Activated CD4-positive, alpha-beta memory T cell treated with anti-CD3 and anti-CD28 coated beads for 36 hours (primary cell): ENCODE measurements at regions not wholly inside any gene's neighbourhood (a gene's known extent, or its start where the extent isn't known, plus 50 kb on each side); places are given as distances from the start of the nearest gene placed in this dataset.

Source experiments
- CTCF ChIA-PET: fragments of 350-600 bp; sonication (Branson Sonifier 250); formaldehyde crosslinking; loops from one replicate; lab custom pipeline; 2021; ENCODE audit warnings: antibody characterized with exemption, inconsistent platforms; lab: Charles Lee
- POLR2A ChIA-PET: fragments of 350-600 bp; sonication (Branson Sonifier 250); formaldehyde crosslinking; loops from one replicate; lab custom pipeline; 2021; ENCODE audit warnings: antibody characterized with exemption; lab: Charles Lee
- DNase-seq: peaks from one replicate; pipeline ENCODE4 v3.0.0-alpha.2; 2020
- H3K27ac Mint-ChIP-seq: one replicate; pipeline ENCODE4 v1.8.0; 2021; ENCODE audit warnings: mixed read lengths
- H3K27me3 Mint-ChIP-seq: one replicate; pipeline ENCODE4 v1.8.0; 2021; ENCODE audit warnings: mixed read lengths
- H3K36me3 Mint-ChIP-seq: one replicate; pipeline ENCODE4 v1.8.0; 2021; ENCODE audit warnings: mixed read lengths
- H3K4me1 Mint-ChIP-seq: one replicate; pipeline ENCODE4 v1.8.0; 2021; ENCODE audit warnings: low read depth, mixed read lengths
- H3K4me3 Mint-ChIP-seq: one replicate; pipeline ENCODE4 v1.8.0; 2021; ENCODE audit warnings: mild to moderate bottlenecking, mixed read lengths
- H3K9me3 Mint-ChIP-seq: one replicate; pipeline ENCODE4 v1.8.0; 2021; ENCODE audit warnings: mixed read lengths
- intact Hi-C: fragments of 100-400 bp; cut with micrococcal nuclease; formaldehyde crosslinking; loops from one replicate; pipeline ENCODE4 v1.15.1; 2023

DNA sequence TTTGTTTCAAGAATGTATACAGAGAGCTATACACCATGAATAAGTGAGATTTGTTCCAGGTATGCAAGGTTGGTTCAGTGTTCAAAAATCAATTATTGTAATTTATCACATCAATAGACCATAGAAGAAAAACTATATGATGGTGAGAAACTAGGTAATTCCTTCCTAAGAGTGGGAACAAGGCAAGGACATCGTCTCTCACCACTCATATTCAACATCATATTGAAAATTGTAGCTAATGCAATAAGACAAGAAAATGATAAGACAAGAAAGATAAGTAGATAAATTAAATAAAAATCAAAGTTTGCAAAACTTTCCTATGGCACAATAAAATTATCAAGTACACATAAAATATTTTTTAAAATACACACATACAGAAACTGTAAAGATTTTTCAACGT is 385.3 kb upstream of the COBL start:
- POLR2A ChIA-PET: no interaction called here
- CTCF ChIA-PET: no interaction called here
- DNase-seq: no peak
- Mint-ChIP-seq H3K9me3 (peaks cover 21% of the 10 kb centered on the region), H3K36me3 (no peaks in the 10 kb centered on the region), H3K27ac (no peak overlapping the region), H3K27me3 (no peaks in the 10 kb centered on the region), H3K4me3 (no peak overlapping the region), H3K4me1 (no peaks in the 10 kb centered on the region)
- intact Hi-C loops: no loop called here

DNA sequence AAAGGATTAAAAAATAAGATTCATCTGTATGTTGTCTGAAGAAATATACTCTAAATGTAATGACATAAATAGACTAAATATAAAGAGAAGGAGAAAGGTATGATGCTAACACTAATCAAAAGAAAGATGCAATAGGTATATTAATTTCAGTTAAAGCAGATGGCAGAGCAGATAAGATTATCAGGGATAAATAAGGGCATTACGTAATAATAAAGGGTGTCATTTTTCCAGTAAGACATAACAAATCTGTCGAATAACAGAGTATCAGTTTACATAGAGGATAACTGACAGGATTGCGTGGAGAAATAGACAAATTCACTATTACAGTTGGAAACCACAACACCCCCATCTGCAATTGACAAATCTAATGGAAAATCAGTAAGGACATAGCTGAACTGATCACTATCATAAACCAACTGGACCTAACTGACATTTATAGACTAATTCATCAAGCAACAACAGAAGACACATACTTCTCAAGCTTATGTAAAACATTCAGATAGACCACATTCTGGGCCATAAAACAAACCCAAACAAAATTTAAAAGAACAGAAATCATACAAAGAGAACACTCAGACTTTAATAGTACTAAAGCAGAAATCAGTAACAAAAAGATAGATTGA is 384.1 kb upstream of the COBL start:
- Mint-ChIP-seq H3K27ac (no peak overlapping the region), H3K9me3 (peaks cover 22% of the 10 kb centered on the region), H3K27me3 (no peaks in the 10 kb centered on the region), H3K36me3 (no peaks in the 10 kb centered on the region), H3K4me3 (no peak overlapping the region), H3K4me1 (no peaks in the 10 kb centered on the region)
- intact Hi-C loops: no loop called here
- ChIA-PET CTCF (no interaction called here), POLR2A (no interaction called here)
- no peak for DNase-seq

DNA sequence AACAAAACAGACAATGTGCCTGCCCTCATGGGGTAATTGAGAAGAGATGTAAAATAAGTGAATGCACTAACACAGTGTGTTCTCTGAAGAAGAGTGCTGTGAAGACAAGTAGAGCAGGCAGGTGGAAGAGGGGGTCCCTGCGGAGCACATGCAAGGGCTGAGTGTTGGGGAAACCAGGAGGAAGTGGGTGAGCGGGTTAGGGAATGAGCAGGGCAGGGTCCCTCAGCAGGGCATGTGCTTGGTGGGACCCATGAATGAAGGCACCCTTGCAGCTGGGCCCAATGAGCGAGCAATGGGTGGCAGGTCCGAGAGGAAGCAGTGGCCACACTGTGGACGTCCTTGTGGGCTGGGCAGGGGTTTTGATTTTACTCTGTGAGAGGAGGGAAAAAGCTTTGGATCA is 376.6 kb upstream of the COBL start:
- Mint-ChIP-seq H3K4me3 (no peak overlapping the region), H3K9me3 (peaks cover 22% of the 10 kb centered on the region), H3K27ac (no peak overlapping the region), H3K36me3 (no peaks in the 10 kb centered on the region), H3K27me3 (no peaks in the 10 kb centered on the region), H3K4me1 (no peaks in the 10 kb centered on the region)
- ChIA-PET CTCF (no interaction called here), POLR2A (no interaction called here)
- no peak for DNase-seq
- intact Hi-C loops: no loop called here

DNA sequence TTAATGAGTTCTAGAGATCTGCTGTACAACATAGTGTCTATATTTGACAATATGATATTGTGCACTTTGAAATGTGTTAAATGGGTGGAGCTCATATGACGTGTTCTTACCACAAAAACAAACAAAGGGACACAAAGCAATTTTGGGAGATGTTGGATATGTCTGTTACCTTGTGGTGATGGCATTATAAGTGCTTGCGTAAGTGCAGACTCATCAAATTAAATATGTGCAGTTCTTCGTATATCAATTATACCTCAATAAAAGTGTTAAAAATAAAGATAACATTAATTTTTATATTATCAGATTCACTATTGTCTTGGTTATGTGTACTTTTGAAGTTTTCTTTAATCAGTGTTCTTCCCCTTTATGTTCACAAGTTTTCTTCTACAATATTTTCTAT is 372.9 kb upstream of the COBL start:
- H3K27me3 Mint-ChIP-seq: no peaks in the 10 kb centered on the region
- no peak overlapping the region for H3K4me3 Mint-ChIP-seq
- intact Hi-C loops: no loop called here
- H3K27ac Mint-ChIP-seq: no peak overlapping the region
- DNase-seq: no peak
- H3K4me1 Mint-ChIP-seq: no peaks in the 10 kb centered on the region
- H3K9me3 Mint-ChIP-seq: peaks cover 24% of the 10 kb centered on the region
- POLR2A ChIA-PET: no interaction called here
- CTCF ChIA-PET: no interaction called here
- no peaks in the 10 kb centered on the region for H3K36me3 Mint-ChIP-seq

DNA sequence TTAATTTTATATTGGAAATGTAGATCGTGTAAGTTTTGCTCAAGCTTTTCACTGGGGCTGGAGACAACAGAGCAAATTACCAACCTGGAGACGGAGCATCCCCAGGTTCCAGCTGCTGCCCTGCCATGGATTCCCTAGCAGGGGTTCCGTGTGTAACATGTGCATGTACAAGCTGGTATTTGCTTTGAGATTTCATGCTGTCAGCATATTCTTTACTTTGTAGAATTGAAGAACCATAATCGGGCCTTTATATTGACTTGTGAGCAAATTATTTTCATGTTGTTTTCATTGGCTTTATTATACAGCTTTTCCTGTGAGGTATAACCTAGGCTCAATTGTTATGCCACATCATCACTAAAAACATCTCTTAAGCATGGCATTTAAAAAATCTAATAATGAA is 369.2 kb upstream of the COBL start:
- no peaks in the 10 kb centered on the region for H3K27me3 Mint-ChIP-seq
- no peaks in the 10 kb centered on the region for H3K36me3 Mint-ChIP-seq
- intact Hi-C loops: no loop called here
- H3K9me3 Mint-ChIP-seq: peaks cover 17% of the 10 kb centered on the region
- H3K27ac Mint-ChIP-seq: no peak overlapping the region
- H3K4me1 Mint-ChIP-seq: no peaks in the 10 kb centered on the region
- no peak for DNase-seq
- CTCF ChIA-PET: no interaction called here
- no peak overlapping the region for H3K4me3 Mint-ChIP-seq
- POLR2A ChIA-PET: no interaction called here

DNA sequence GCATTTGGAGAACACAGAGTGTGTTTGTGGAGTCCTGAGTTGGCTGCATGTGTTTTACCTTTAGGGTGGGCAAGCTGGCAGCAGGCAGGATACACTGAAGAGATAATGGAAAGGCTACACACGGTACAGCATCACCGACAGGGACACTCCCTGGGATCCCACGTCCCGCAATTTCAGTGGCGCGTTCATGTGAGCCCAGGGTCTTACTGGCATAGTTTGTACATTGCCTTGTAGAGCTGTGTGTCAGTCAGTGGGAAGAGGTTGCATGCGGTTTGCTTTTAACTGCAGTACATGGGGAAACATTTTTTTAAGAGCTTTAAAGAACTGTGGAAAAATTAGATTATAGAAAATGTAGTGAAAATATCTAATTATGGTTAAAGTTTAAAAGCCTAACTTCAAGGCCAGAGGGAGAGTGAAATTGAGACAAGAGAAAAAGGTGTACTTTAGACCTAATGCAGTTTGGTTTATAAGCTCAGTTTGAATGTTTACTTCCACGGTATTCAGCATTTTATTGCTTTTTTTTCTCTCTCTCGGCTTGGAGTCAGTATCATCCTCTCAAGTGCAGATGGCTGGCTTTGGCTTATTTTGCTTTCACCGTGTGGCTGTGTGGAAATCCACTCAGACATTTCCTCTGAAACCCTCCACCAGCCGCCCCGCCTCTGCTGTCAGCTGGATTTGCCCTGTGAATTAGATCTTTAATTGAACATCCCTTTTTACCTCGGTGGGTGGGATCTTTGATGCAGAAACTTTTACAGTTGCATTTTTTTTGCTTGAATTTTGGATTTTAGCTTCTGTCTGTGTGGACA is 364.2 kb upstream of the COBL start:
- POLR2A ChIA-PET: no interaction called here
- no peak overlapping the region for H3K27ac Mint-ChIP-seq
- no peak overlapping the region for H3K4me3 Mint-ChIP-seq

DNA sequence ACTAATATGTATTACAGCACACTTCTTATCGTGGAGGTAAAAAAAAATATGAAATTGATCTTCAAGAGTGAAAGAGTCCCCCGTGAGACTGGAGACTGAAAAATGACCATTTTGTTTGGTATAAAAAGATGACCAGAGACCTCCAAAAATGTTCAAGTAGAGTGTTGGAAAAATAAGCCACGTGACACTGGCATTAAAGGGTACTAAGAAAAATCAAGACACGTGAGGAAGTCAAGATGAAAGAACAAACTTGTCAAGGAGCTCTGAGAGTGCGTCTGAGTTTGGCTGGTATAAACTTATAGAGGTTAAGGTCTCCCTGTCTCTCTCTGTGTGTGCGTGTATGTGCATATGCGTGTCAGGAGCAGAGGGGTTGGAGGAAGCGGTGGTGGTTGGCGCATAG is 362.7 kb upstream of the COBL start:
- no peaks in the 10 kb centered on the region for H3K36me3 Mint-ChIP-seq
- ChIA-PET CTCF (no interaction called here), POLR2A (no interaction called here)
- DNase-seq: no peak
- H3K4me3 Mint-ChIP-seq: no peak overlapping the region
- peaks cover 26% of the 10 kb centered on the region for H3K9me3 Mint-ChIP-seq
- H3K27me3 Mint-ChIP-seq: no peaks in the 10 kb centered on the region
- intact Hi-C loops: no loop called here
- H3K27ac Mint-ChIP-seq: no peak overlapping the region
- no peaks in the 10 kb centered on the region for H3K4me1 Mint-ChIP-seq

More for the DNA sequence above, 364.2 kb upstream of the COBL start:
- peaks cover 21% of the 10 kb centered on the region for H3K9me3 Mint-ChIP-seq
- no peaks in the 10 kb centered on the region for H3K4me1 Mint-ChIP-seq
- intact Hi-C loops: no loop called here
- H3K27me3 Mint-ChIP-seq: no peaks in the 10 kb centered on the region
- CTCF ChIA-PET: no interaction called here
- no peak for DNase-seq
- H3K36me3 Mint-ChIP-seq: no peaks in the 10 kb centered on the region

DNA sequence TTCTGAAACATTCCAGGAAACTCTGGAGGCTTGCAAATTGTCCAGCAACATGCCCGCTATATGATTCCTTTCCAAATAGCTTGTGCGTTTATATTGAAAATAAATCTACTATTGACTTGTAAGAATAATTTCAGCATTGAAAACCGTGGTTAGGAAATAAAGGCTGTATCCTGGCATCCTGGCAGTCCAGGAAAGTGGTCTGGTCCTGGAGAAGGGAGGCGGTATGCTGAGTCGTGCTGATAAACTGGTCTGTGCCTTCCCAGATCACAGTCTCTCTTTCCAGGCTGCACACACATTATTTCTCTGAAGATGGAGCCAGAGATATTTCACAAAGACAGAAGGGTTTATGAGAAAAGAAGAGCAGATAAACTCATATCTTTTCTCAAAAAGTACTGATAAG is 350.1 kb upstream of the COBL start:
- Mint-ChIP-seq H3K4me3 (no peak overlapping the region), H3K36me3 (no peaks in the 10 kb centered on the region), H3K27ac (no peak overlapping the region), H3K4me1 (no peaks in the 10 kb centered on the region), H3K27me3 (no peaks in the 10 kb centered on the region), H3K9me3 (peaks cover 3% of the 10 kb centered on the region)
- DNase-seq: no peak
- intact Hi-C loops: no loop called here
- POLR2A ChIA-PET: no interaction called here
- CTCF ChIA-PET: no interaction called here

DNA sequence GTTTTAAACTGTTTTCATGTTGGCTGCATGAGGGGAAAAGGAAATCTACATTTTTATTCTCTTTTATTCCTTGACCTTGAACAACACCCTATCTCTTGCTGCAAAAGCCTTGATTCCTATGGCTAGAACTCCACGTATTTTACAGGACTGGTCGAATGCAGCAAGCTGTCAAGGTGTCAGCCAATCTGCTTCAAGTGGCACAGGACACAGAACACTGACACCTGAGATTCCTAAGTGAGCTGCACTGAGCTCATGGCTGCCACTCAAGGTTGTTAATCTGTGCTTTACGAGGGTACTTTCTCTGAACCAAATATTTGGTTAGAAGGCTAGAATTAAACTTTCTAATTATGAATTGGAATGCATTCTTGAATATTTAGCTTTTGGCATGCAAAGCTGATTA is 349.7 kb upstream of the COBL start:
- ChIA-PET POLR2A (no interaction called here), CTCF (no interaction called here)
- intact Hi-C loops: no loop called here
- DNase-seq: no peak
- H3K27ac Mint-ChIP-seq: no peak overlapping the region
- peaks cover 3% of the 10 kb centered on the region for H3K9me3 Mint-ChIP-seq
- no peaks in the 10 kb centered on the region for H3K27me3 Mint-ChIP-seq
- no peak overlapping the region for H3K4me3 Mint-ChIP-seq
- no peaks in the 10 kb centered on the region for H3K36me3 Mint-ChIP-seq
- H3K4me1 Mint-ChIP-seq: no peaks in the 10 kb centered on the region

DNA sequence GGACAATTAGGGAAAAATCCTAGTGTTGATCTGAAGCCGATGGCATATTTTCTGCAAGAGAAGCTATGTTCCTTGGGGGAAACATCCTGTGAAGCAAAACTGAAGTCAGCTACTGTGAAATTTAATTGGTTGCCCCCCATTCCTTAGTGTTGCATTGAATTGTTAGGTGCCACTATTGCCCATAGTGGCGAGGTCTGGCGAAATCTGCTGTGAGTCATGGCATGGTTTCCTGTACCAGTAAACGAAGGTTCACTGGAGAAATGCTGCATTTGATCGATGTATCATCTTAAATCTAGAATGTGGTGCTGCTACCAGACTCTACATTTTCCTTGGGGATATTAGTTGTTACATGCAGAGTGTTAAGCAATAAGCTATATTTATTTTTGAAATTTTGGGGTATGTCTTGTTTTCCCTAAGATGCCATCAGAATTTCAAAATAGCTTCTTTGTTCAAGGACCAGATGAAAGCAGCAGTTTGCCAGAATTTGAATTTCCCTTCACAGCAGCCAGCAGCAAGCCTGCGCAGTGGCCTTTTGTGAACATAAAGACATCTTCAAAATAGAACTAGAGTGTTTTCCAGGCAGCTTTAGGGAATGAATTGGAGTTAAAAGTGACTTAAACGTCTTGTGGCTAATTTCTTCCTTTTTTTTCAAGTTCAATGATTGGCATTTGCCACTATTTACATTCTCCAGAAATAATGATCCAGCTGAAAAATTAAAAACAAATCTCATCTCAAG is 348.6 kb upstream of the COBL start:
- DNase-seq: no peak
- Mint-ChIP-seq H3K36me3 (no peaks in the 10 kb centered on the region), H3K27me3 (no peaks in the 10 kb centered on the region), H3K4me1 (no peaks in the 10 kb centered on the region), H3K4me3 (no peak overlapping the region), H3K27ac (no peak overlapping the region), H3K9me3 (peaks cover 3% of the 10 kb centered on the region)
- CTCF ChIA-PET: no interaction called here
- intact Hi-C loops: no loop called here
- POLR2A ChIA-PET: no interaction called here

DNA sequence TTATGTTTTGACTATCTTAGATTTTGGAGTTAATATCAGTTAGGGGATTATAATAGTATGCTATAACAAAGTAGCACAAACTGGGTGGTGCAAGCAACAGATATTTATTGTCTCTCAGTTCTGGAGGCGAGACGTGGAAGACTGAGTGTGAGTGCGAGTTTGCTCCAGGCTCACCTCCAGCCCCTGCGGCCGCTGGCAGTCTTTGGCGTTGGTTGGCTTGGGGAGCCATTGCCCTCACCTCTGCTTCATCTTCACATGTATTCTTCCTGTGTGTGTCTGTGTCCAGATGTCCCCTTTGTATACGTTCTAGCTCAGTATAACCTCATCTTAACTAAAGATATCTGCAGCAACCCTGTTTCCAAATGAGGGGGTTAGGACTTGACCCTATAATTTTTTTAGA is 343.9 kb upstream of the COBL start:
- Mint-ChIP-seq H3K27ac (no peak overlapping the region), H3K27me3 (no peaks in the 10 kb centered on the region), H3K9me3 (peaks cover 3% of the 10 kb centered on the region), H3K36me3 (no peaks in the 10 kb centered on the region), H3K4me1 (no peaks in the 10 kb centered on the region), H3K4me3 (no peak overlapping the region)
- intact Hi-C loops: no loop called here
- POLR2A ChIA-PET: no interaction called here
- no peak for DNase-seq
- CTCF ChIA-PET: no interaction called here

DNA sequence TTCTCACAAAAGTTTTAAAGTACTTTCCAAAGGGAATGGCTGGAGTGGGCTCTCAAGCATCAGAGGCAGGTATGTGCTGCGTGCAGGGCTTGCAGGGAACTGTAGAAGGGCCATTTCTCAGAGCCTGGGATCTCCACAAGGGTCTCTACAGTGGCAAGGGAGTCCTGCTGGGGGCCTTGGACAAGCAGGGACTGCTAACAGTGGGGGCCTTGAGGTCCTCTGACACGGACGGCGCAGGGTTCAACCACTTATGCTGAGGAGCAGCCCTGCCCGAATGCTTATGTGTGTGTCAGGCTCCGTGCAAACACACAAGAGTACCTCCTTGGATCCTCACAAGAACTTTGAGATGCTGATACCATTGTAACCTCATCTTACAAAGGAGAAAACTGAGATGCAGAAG is 342.1 kb upstream of the COBL start:
- Mint-ChIP-seq H3K9me3 (no peaks in the 10 kb centered on the region), H3K4me3 (no peak overlapping the region), H3K27me3 (no peaks in the 10 kb centered on the region), H3K36me3 (no peaks in the 10 kb centered on the region), H3K4me1 (no peaks in the 10 kb centered on the region), H3K27ac (no peak overlapping the region)
- DNase-seq: no peak
- ChIA-PET CTCF (no interaction called here), POLR2A (no interaction called here)
- intact Hi-C loops: no loop called here
